Transverse colon (tissue), 4 donors: ENCODE measurements at regions not wholly inside any gene's neighbourhood (a gene's known extent, or its start where the extent isn't known, plus 50 kb on each side); places are given as distances from the start of the nearest gene placed in this dataset.

Experiments used
- DNase-seq: peaks from one replicate; pipeline ENCODE4 v3.0.0-alpha.2; 2019
- H3K27ac ChIP-seq, 4 donors: fragments of 200-600 bp; sonication (generic); 2 replicates each; pipeline ENCODE4 v1.5.1; 2016 to 2018; ENCODE audit warnings: inconsistent platforms in 4 of 4
- H3K27me3 ChIP-seq: fragments of 200-600 bp; sonication (generic); 2 replicates; pipeline ENCODE4 v1.5.1; 2017; ENCODE audit warnings: inconsistent platforms
- H3K36me3 ChIP-seq, 4 donors: fragments of 200-600 bp; sonication (generic); 2 replicates each; pipeline ENCODE4 v1.5.1; 2017 to 2019; ENCODE audit warnings: inconsistent platforms in 4 of 4
- H3K4me1 ChIP-seq, 4 donors: fragments of 200-600 bp; sonication (generic); 2 replicates each; pipeline ENCODE4 v1.5.1; 2017 to 2020; ENCODE audit warnings: inconsistent platforms in 4 of 4
- H3K4me3 ChIP-seq, 4 donors: fragments of 200-600 bp; sonication (generic); 1 replicate in 1 of 4; 2 replicates in 3 of 4; pipeline versions ENCODE4 v1.5.1 to v1.6.1; 2017 to 2019; ENCODE audit warnings: inconsistent platforms in 4 of 4
- H3K9me3 ChIP-seq, 2 donors: fragments of 200-600 bp; sonication (generic); 2 replicates each; pipeline ENCODE4 v1.5.1; 2017 to 2019; ENCODE audit warnings: inconsistent platforms in 2 of 2
- EP300 ChIP-seq: sonication (generic); formaldehyde crosslinking; IDR thresholded peaks from one replicate; pipeline ENCODE4 v1.6.1; 2017; ENCODE audit warnings: antibody characterized with exemption, low read depth
- POLR2A ChIP-seq: fragments of 450-650 bp; IDR thresholded peaks from one replicate; pipeline ENCODE4 v1.6.1; 2016; ENCODE audit warnings: antibody characterized with exemption, mild to moderate bottlenecking, moderate library complexity
- POLR2AphosphoS5 ChIP-seq, 3 donors: sonication (generic); formaldehyde crosslinking; IDR thresholded peaks; one replicate each; pipeline ENCODE4 v1.6.1; 2016; ENCODE audit warnings: antibody characterized with exemption in 3 of 3
- WGBS, 2 donors: methylation state at CpG; one replicate each; pipeline ENCODE4 v1.1.5; 2018; ENCODE audit warnings: low coverage in 1 of 2; 5-methylcytosine and 5-hydroxymethylcytosine counted together
- in situ Hi-C, 4 donors: fragments of 200-750 bp; cut with MboI; loops; one replicate each; pipeline versions ENCODE4 v1.15.0 to v1.15.1; 2017; ENCODE audit warnings: low sequenced_read_pairs in 3 of 4, low pct_ligation_motif_present in 1 of 4, low pct_unique_long_range_greater_than_20kb in 1 of 4
- intact Hi-C: fragments of 100-400 bp; cut with DNase I; formaldehyde crosslinking; loops from one replicate; pipeline ENCODE4 v1.15.1; 2023; ENCODE audit warnings: low total_unique reads
- TF ChIP-seq, protein P1 (sequence below), 5 experiments: fragments of 200-600 bp in 3 of 5; fragments of 450-650 bp in 2 of 5; sonication (generic) in 3 of 5; IDR thresholded peaks; 1 replicate in 2 of 5; 2 replicates in 3 of 5; pipeline ENCODE4 v1.5.1; 2016 to 2017; ENCODE audit warnings: antibody characterized with exemption in 5 of 5, inconsistent platforms in 3 of 5, mild to moderate bottlenecking in 2 of 5, moderate library complexity in 1 of 5

DNA sequence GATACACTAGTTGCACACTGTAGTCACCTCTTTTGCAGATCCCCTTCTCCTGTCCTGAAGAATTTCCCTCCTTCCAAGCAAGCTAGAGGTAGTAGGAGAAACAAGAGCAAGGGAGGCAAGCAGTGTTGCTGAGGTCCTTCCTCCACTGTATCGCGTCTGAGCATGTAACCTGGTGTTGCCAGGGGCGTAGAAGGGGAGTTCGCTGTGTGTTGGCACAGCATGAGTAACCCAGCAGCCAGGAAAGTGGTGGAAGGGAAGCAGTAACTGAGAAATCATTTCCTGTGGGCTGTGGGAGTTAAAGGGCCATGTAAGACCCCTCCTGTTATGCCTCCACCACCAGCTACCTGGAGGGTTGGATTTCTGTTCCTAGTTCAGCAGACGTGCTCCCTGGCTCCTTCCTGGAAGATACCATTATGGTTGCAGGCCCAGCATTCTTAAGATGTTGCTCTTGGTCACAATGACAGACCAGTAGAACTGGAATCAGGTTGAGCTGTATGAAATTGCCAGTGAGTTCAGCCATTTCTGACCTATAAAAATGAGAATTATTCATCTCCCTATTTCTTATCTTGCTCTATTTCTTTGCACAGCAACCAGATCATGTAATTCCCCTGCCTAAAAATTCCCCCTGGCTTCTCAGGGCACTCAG is 215.3 kb upstream of the TOPAZ1 start:
- TF ChIP-seq POLR2AphosphoS5 (IDR thresholded peaks at IDR 0.05) (no peak), EP300 (no peak), POLR2A (no peak)
- TF ChIP-seq, protein P1, sequence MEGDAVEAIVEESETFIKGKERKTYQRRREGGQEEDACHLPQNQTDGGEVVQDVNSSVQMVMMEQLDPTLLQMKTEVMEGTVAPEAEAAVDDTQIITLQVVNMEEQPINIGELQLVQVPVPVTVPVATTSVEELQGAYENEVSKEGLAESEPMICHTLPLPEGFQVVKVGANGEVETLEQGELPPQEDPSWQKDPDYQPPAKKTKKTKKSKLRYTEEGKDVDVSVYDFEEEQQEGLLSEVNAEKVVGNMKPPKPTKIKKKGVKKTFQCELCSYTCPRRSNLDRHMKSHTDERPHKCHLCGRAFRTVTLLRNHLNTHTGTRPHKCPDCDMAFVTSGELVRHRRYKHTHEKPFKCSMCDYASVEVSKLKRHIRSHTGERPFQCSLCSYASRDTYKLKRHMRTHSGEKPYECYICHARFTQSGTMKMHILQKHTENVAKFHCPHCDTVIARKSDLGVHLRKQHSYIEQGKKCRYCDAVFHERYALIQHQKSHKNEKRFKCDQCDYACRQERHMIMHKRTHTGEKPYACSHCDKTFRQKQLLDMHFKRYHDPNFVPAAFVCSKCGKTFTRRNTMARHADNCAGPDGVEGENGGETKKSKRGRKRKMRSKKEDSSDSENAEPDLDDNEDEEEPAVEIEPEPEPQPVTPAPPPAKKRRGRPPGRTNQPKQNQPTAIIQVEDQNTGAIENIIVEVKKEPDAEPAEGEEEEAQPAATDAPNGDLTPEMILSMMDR (IDR thresholded peaks at IDR 0.05): no peak
- DNase-seq: no peak
- in situ Hi-C loops: loop anchor here in 1 of 4 donors (25.0 kb wide), 1 partner anchor 89 kb away; no protein-coding TSS in a partner anchor
- Histone ChIP-seq H3K27ac (no peak overlapping the region), H3K9me3 (no peaks in the 10 kb centered on the region), H3K4me1 (peaks cover 0 to 6% (median 0%) of the 10 kb centered on the region in 4 donors), H3K27me3 (peaks cover 59% of the 10 kb centered on the region), H3K4me3 (no peak overlapping the region), H3K36me3 (no peaks in the 10 kb centered on the region)
- WGBS, 2 donors: 60 to 80% methylated on average over 1 to 5 of the region's 5 CpGs
- intact Hi-C loops: no loop called here

DNA sequence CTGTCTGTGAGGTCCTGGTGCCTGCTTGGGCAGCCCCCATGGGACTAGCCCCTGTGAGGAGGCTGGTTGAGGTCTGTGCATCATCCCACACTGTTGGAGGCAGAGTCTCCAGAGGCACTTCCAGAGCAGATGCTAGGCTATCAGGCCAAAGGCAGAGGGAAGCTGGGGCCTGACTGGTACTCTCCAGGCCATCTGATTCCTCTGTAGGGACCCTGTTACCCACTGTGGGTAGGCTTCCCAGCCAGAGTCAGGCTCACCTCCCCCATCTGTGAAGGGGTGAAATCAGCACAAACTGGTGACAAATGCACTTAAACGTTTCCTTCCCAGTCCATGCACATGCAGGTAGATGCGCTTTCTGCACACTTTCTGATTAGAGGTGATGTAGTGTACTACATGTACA is 212.6 kb upstream of the TOPAZ1 start:
- H3K27me3 ChIP-seq: peaks cover 31% of the 10 kb centered on the region
- H3K4me1 ChIP-seq: no peaks in the 10 kb centered on the region
- in situ Hi-C loops (loop anchor here in 1 of 4 donors (25.0 kb wide), 1 partner anchor 92 kb away; no protein-coding TSS in a partner anchor), intact Hi-C loops (no loop called here)
- no peaks in the 10 kb centered on the region for H3K9me3 ChIP-seq
- no peaks in the 10 kb centered on the region for H3K36me3 ChIP-seq
- no peak overlapping the region for H3K4me3 ChIP-seq
- 88% methylated on average over 2 of the region's 2 CpGs; no CpG with 5 or more reads in 1 of the 2 donors for WGBS, 2 donors
- no peak for TF ChIP-seq POLR2A
- no peak for TF ChIP-seq POLR2AphosphoS5 (IDR thresholded peaks at IDR 0.05)
- TF ChIP-seq, protein P1 (IDR thresholded peaks at IDR 0.05): no peak
- TF ChIP-seq EP300: no peak
- DNase-seq: no peak
- no peak overlapping the region for H3K27ac ChIP-seq

DNA sequence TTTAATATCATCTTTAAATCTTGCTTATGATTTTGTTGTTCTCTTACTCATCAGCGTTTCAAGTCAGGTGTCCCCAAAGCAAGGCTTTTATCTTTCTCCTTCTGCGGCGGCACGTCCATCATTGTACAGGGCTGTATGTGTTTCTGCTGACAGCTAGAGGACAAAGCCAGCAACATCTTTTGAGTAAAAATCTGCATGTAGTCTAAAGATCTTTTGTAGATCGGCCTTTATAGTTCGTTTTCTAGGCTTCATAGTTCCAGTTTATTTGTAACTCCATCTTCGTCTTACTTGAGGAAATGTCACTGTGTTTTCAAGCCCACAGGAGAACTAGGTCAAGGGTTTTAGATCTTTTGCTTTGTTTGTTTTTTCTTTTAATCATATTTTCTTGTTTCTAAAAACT is 211.4 kb upstream of the TOPAZ1 start:
- in situ Hi-C loops (loop anchor here in 1 of 4 donors (25.0 kb wide), 1 partner anchor 93 kb away; no protein-coding TSS in a partner anchor), intact Hi-C loops (no loop called here)
- Histone ChIP-seq H3K36me3 (no peaks in the 10 kb centered on the region), H3K4me3 (no peak overlapping the region), H3K4me1 (no peaks in the 10 kb centered on the region), H3K27ac (no peak overlapping the region), H3K27me3 (peaks cover 20% of the 10 kb centered on the region), H3K9me3 (no peaks in the 10 kb centered on the region)
- DNase-seq: no peak
- WGBS, 2 donors: 88 to 91% methylated on average over 7 of the region's 7 CpGs
- TF ChIP-seq POLR2AphosphoS5 (IDR thresholded peaks at IDR 0.05) (no peak), EP300 (no peak), POLR2A (no peak)
- TF ChIP-seq, protein P1 (IDR thresholded peaks at IDR 0.05): no peak

DNA sequence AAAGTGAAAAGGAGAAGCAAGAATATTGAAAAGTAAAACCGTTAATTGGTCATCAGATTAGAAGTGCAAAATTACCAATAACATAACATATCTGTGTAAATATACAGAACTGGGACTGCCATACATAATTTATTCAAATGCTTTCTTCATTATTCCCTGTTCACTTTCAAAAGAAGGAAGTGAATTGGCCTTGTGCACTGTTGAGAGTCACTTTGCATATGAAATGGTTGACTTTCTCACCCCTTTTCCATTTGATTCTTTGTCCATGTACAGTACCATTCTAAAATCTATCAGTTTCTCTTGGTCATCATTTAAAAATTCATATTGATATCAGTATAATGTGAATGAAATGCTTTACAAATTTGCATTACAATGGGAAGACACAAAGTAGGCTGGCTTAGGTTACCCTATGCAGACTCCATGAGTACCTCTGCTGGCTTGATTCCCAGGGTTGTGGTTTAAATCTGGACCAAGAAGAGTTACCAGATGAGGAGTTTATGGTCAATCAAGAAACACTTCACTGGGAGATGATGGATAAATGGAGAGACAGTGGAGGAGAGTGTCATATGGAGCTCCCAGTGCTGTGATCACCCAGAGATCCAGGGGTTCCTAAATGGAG is 210.9 kb upstream of the TOPAZ1 start:
- no peak for DNase-seq
- Histone ChIP-seq H3K4me1 (no peaks in the 10 kb centered on the region), H3K36me3 (no peaks in the 10 kb centered on the region), H3K4me3 (no peak overlapping the region), H3K27me3 (peaks cover 15% of the 10 kb centered on the region), H3K9me3 (no peaks in the 10 kb centered on the region), H3K27ac (no peak overlapping the region)
- TF ChIP-seq EP300 (no peak), POLR2AphosphoS5 (IDR thresholded peaks at IDR 0.05) (no peak), POLR2A (no peak)
- TF ChIP-seq, protein P1 (IDR thresholded peaks at IDR 0.05): no peak
- WGBS, 2 donors: 73 to 92% methylated on average over 1 of the region's 1 CpG
- intact Hi-C loops (no loop called here), in situ Hi-C loops (loop anchor here in 1 of 4 donors (25.0 kb wide), 1 partner anchor 93 kb away; no protein-coding TSS in a partner anchor)
